Fibroblast of mammary gland (primary cell): ENCODE measurements at regions not wholly inside any gene's neighbourhood (a gene's known extent, or its start where the extent isn't known, plus 50 kb on each side); places are given as distances from the start of the nearest gene placed in this dataset.

Experiments used
- DNase-seq: peaks from one replicate; pipeline ENCODE4 v3.0.0-alpha.2; 2010; ENCODE audit warnings: low read depth
- H3K4me3 ChIP-seq: 2 replicates; pipeline ENCODE4 v1.5.1; 2011; ENCODE audit warnings: low read depth, mild to moderate bottlenecking, low read length, moderate library complexity; ENCODE audit not compliant: control insufficient read depth
- CTCF ChIP-seq: conservative IDR thresholded peaks from 2 replicates; pipeline ENCODE4 v1.5.1; 2011; ENCODE audit warnings: low read depth, low read length, inconsistent platforms; ENCODE audit not compliant: control insufficient read depth, insufficient read depth

GRCh38 chr9:103139891-103140290 is 144.8 kb downstream of the CYLC2 start:
- DNase-seq = no peak
- no peak overlapping the region for H3K4me3 ChIP-seq
- TF ChIP-seq CTCF = no peak

GRCh38 chr9:103152473-103152872 is 157.3 kb downstream of the CYLC2 start:
- H3K4me3 ChIP-seq = no peak overlapping the region
- no peak for TF ChIP-seq CTCF
- DNase-seq = no peak

GRCh38 chr9:103167530-103167929 is 172.4 kb downstream of the CYLC2 start:
- no peak for DNase-seq
- TF ChIP-seq CTCF = no peak
- H3K4me3 ChIP-seq = no peak overlapping the region

GRCh38 chr9:103168254-103168653 is 173.1 kb downstream of the CYLC2 start:
- no peak for TF ChIP-seq CTCF
- DNase-seq = no peak
- no peak overlapping the region for H3K4me3 ChIP-seq

GRCh38 chr9:103169798-103170197 is 174.7 kb downstream of the CYLC2 start:
- H3K4me3 ChIP-seq = no peak overlapping the region
- TF ChIP-seq CTCF = no peak
- DNase-seq = no peak

GRCh38 chr9:103183701-103184171 is 188.6 kb downstream of the CYLC2 start:
- no peak for TF ChIP-seq CTCF
- DNase-seq = peak; percentile 16
- H3K4me3 ChIP-seq = no peak overlapping the region

- no peak for DNase-seq
- no peak overlapping the region for H3K4me3 ChIP-seq
- TF ChIP-seq CTCF = no peak
These were observed 191.8 kb downstream of the CYLC2 start for GRCh38 chr9:103186959-103187358.
